Left lobe of liver (tissue), 2 donors: ENCODE measurements at regions not wholly inside any gene's neighbourhood (a gene's known extent, or its start where the extent isn't known, plus 50 kb on each side); places are given as distances from the start of the nearest gene placed in this dataset.

Source experiments
- ATAC-seq: fragments of 200-7000 bp; cut with Tn5 transposase; one replicate; pipeline ENCODE4 v1.9.1; 2020; ENCODE audit warnings: mild to moderate bottlenecking, moderate library complexity
- DNase-seq: peaks from one replicate; pipeline ENCODE4 v3.0.0-alpha.2; 2020; ENCODE audit warnings: low spot score
- donor health status: DM: no; HTN: no; CAD: no; lungs with moderate emphysema.
- donor health status: DM: no; HTN: yes; CAD: no.

GRCh38 chr7:32428546-32428945 lies 61.6 kb downstream of the LSM5 start:
- ATAC-seq (no peak), DNase-seq (no peak)

- DNase-seq: peak; percentile 61
- peak; percentile 93 for ATAC-seq
Observed at GRCh38 chr7:32427769-32428291, 62.4 kb downstream of the LSM5 start.

GRCh38 chr7:32416846-32417245 lies 73.3 kb downstream of the LSM5 start:
- DNase-seq (no peak), ATAC-seq (no peak)

GRCh38 chr7:32415936-32416335 lies 74.2 kb downstream of the LSM5 start:
- ATAC-seq (no peak), DNase-seq (no peak)

GRCh38 chr7:32415519-32415918 lies 74.7 kb downstream of the LSM5 start:
- ATAC-seq (no peak), DNase-seq (no peak)

GRCh38 chr7:32412471-32412870 lies 77.7 kb downstream of the LSM5 start:
- ATAC-seq (no peak), DNase-seq (no peak)

GRCh38 chr7:32410545-32410944 lies 79.6 kb downstream of the LSM5 start:
- ATAC-seq (no peak), DNase-seq (no peak)

- DNase-seq (no peak), ATAC-seq (no peak)
Observed at GRCh38 chr7:32406386-32406785, 83.8 kb downstream of the LSM5 start.

GRCh38 chr7:32403463-32404229 lies 86.5 kb downstream of the LSM5 start:
- DNase-seq (no peak), ATAC-seq (no peak)

- no peak for DNase-seq
- no peak for ATAC-seq
Observed at GRCh38 chr7:32400676-32401075, 89.5 kb downstream of the LSM5 start.

GRCh38 chr7:32399311-32399710 lies 90.9 kb downstream of the LSM5 start:
- DNase-seq: no peak
- ATAC-seq: no peak

GRCh38 chr7:32395168-32395567 lies 95.0 kb downstream of the LSM5 start:
- DNase-seq (no peak), ATAC-seq (no peak)

GRCh38 chr7:32393861-32394260 lies 96.3 kb downstream of the LSM5 start:
- no peak for ATAC-seq
- DNase-seq: no peak

- DNase-seq (no peak), ATAC-seq (no peak)
Observed at GRCh38 chr7:32390210-32390609, 100.0 kb downstream of the LSM5 start.

GRCh38 chr7:32385316-32385956 lies 104.7 kb downstream of the LSM5 start:
- DNase-seq: no peak

GRCh38 chr7:32381024-32381601 lies 109.1 kb downstream of the LSM5 start:
- no peak for ATAC-seq
- no peak for DNase-seq

More at GRCh38 chr7:32385316-32385956, 104.7 kb downstream of the LSM5 start:
- no peak for ATAC-seq

GRCh38 chr7:32379510-32380112 lies 110.6 kb downstream of the LSM5 start:
- DNase-seq (no peak), ATAC-seq (no peak)

- ATAC-seq (no peak), DNase-seq (no peak)
Observed at GRCh38 chr7:32378988-32379387, 111.2 kb downstream of the LSM5 start.

GRCh38 chr7:32364581-32364980 lies 125.6 kb downstream of the LSM5 start:
- ATAC-seq: no peak
- no peak for DNase-seq

GRCh38 chr7:32360127-32360526 lies 130.1 kb downstream of the LSM5 start:
- ATAC-seq (no peak), DNase-seq (no peak)

GRCh38 chr7:32357535-32358277 lies 132.5 kb downstream of the LSM5 start:
- DNase-seq: no peak

More at GRCh38 chr7:32357535-32358277, 132.5 kb downstream of the LSM5 start:
- peak; percentile 52 for ATAC-seq
